GM12892 (cell line): ENCODE measurements at regions not wholly inside any gene's neighbourhood (a gene's known extent, or its start where the extent isn't known, plus 50 kb on each side); places are given as distances from the start of the nearest gene placed in this dataset.
"Not testable (repeated sequence)": the region's sequence is repeated elsewhere in the genome, so short reads cannot be mapped to it uniquely, and the experiment has no call there.

Experiments
- DNase-seq: peaks from one replicate; pipeline ENCODE4 v3.0.0; 2011; ENCODE audit not compliant: insufficient read length
- FAIRE-seq: peaks from 2 replicates; lab custom pipeline; 2011; peaks lifted over from hg19 to GRCh38; lab: Jason Lieb, UNC
- POLR2A ChIP-seq: IDR thresholded peaks from 2 replicates; pipeline ENCODE4 v1.6.1; 2011; ENCODE audit warnings: low read depth, low read length, control low read depth
- POLR2AphosphoS5 ChIP-seq: IDR thresholded peaks from 2 replicates; pipeline ENCODE4 v1.6.1; 2011; ENCODE audit warnings: low read depth, low read length, control low read depth
- TAF1 ChIP-seq: IDR thresholded peaks from 2 replicates; pipeline ENCODE4 v1.6.1; 2011; ENCODE audit warnings: low read depth, mild to moderate bottlenecking, control low read depth, low read length, borderline replicate concordance

DNA sequence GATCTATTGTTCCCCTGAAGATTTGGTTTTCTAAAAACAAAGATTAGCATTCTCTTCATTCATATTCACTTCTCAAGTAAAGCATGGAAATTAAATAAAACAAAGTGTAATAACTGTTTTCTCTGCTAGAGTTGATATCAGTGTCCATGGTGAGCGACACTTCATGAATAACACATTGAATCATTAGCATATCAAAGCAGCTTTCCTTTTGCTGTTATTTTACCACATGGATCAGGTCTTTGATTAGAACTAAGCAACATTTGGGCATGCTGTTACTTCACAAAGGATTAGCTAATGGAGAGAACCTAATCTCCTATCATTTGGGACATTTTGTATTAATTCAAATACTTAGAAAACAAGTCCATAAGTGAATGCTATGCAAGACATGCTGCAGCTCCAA, 368.8 kb upstream of the CDH19 start:
- DNase-seq (no peak), FAIRE-seq (no peak)
- TF ChIP-seq POLR2A (no peak), POLR2AphosphoS5 (no peak), TAF1 (no peak)

DNA sequence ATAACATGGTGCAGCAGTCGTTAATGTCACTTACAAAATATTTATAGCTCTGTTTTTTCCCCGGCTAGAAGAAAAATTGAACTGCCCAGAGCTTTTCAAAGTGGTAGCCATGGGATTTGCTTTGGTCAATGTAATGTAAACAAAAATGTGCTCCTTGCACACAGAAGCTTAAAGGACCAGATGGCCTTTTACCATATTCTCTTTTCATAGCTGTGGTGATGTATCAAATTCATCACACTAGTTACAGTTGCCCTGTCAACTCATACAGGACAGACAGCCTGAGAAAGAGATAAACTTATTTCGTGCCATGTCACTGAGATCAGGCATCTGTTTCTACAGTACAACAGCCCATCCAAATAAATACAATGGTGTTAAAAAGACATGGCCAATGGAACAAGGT, 368.1 kb upstream of the CDH19 start:
- no peak for FAIRE-seq
- DNase-seq = no peak
- TF ChIP-seq TAF1 = no peak
- TF ChIP-seq POLR2A = no peak
- no peak for TF ChIP-seq POLR2AphosphoS5

- TF ChIP-seq TAF1 = no peak
- TF ChIP-seq POLR2AphosphoS5 = no peak
- no peak for TF ChIP-seq POLR2A
- FAIRE-seq (no peak), DNase-seq (no peak)
These were observed 362.3 kb upstream of the CDH19 start for GRCh38 chr18:66966171-66966570.

DNA sequence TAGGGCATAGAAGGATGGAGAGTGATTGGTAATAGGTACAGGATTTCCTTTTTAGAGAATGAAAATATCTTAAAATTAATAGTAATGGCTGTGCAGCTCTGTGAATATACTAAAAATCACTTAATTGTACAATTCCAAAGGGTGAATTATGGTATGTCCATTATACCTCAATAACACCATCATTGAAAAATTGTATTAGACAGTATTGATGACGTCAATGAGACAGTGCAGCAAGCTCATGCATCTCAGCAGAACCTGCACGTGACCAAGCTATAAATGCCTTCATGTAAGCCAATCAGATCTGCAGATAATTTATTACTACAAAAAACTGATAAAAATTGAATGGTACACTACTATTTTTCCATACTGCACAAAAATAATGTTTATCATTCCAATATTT, 354.4 kb upstream of the CDH19 start:
- no peak for TF ChIP-seq POLR2AphosphoS5
- TF ChIP-seq TAF1 = no peak
- no peak for TF ChIP-seq POLR2A
- FAIRE-seq = no peak

DNA sequence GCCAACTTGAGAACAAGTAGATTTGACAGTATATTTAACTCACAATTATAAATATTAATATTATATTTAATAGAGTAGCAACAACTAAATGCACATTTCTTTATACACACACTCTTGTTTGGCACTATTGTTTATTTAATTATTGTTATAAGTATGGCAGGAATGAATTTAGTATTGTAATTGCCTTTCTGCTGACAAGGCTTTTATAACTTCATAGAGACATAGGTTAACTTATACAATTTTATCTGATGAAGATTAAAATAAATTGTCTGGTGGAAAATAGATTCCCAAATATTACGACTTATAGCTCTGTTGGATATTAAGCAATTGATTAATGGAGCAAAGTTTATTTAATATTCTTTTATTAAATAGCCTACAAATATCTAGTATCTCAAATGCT, 347.9 kb upstream of the CDH19 start:
- DNase-seq (no peak), FAIRE-seq (no peak)
- TF ChIP-seq POLR2A (no peak), TAF1 (no peak), POLR2AphosphoS5 (no peak)

More for the DNA sequence above, 354.4 kb upstream of the CDH19 start:
- DNase-seq = no peak

GRCh38 chr18:66949419-66949818, 345.5 kb upstream of the CDH19 start:
- TF ChIP-seq POLR2AphosphoS5 = no peak
- TF ChIP-seq POLR2A = no peak
- TF ChIP-seq TAF1 = no peak
- DNase-seq (no peak), FAIRE-seq (no peak)

DNA sequence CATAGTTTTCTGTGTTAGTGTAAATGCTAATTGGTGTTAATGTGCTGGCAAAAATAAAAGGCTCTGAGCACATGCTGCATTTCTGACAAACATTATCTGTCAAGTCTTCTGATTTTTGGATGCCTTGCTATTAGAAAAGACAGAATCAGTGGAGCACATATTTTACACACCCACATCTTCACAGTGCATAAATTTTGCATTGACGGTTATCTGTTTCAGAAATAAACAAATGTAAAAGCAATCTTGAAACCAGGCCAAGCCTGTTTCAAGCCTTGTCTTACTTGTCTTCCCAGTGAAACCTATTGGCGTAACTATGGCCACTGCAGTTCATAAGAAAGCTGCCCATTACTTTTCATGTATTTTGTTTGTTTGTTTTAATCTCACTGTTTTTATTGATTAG, 333.7 kb upstream of the CDH19 start:
- no peak for FAIRE-seq
- no peak for TF ChIP-seq TAF1
- no peak for TF ChIP-seq POLR2A
- no peak for TF ChIP-seq POLR2AphosphoS5
- DNase-seq = no peak

GRCh38 chr18:66931010-66931409, 327.1 kb upstream of the CDH19 start:
- no peak for FAIRE-seq
- DNase-seq = no peak
- TF ChIP-seq POLR2AphosphoS5 (no peak), TAF1 (no peak), POLR2A (no peak)

DNA sequence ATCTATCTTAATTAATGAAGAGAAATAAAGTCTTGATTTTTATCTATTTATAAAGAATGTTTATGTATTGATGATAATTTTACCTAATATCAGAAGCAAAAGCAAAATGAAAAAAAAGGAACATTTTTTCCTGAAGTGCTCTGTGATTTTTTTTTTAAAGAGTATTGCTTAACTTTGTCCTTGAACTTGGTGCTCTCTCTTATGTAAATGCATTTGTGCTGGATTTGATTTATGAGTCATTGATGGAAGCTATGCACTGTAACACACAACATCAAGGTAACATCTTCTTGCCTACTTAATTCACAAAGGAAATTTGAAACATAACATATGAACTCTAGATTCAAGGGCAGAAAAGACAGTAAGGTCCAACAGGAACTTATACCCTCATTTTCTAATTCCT, 312.9 kb upstream of the CDH19 start:
- TF ChIP-seq TAF1 (no peak), POLR2AphosphoS5 (no peak), POLR2A (no peak)
- no peak for FAIRE-seq
- DNase-seq = no peak

DNA sequence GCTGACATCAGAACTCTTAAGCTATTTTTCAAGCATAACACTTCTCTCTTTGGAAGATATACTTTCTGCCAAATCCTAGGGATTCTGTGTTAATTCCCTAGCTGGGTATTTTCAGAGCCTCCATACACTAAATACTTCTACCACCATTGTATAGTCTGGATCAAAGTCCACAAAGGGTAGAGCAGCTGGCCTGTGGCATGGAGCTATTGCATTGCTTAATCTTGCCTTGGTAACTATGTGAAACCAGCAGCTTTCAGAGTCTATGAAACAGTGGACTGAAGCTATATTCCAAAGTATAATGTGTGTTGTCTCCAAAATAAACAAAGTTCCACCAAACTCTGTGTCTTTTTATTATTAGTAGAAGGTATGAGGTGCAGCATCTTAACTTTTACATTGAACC, 296.9 kb upstream of the CDH19 start:
- TF ChIP-seq POLR2AphosphoS5 = no peak
- no peak for TF ChIP-seq TAF1
- no peak for FAIRE-seq
- DNase-seq = no peak

DNA sequence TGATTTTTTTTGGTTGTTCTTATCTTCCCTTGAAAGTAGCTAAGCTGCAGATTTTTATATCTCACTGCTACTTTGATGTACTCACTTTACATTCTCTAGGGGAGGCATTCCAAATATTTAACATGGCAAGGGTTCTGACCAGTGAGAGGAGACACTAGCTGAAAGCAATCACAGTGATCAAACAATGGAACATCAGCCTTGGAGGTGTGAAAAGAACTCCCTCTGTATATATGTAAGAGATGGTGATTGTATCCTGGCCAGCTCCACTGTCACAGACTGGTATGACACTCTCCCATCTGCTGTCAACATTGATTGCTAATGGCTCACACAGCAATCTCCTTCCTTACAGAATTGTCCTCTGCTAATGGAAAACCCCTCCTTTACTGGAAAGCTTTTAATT, 291.7 kb upstream of the CDH19 start:
- no peak for FAIRE-seq
- DNase-seq = no peak
- no peak for TF ChIP-seq TAF1
- no peak for TF ChIP-seq POLR2A
- TF ChIP-seq POLR2AphosphoS5 = no peak

- no peak for FAIRE-seq
- no peak for TF ChIP-seq POLR2AphosphoS5
- TF ChIP-seq POLR2A = no peak
- TF ChIP-seq TAF1 = no peak
- no peak for DNase-seq
These were observed 291.0 kb upstream of the CDH19 start for GRCh38 chr18:66894851-66895250.

DNA sequence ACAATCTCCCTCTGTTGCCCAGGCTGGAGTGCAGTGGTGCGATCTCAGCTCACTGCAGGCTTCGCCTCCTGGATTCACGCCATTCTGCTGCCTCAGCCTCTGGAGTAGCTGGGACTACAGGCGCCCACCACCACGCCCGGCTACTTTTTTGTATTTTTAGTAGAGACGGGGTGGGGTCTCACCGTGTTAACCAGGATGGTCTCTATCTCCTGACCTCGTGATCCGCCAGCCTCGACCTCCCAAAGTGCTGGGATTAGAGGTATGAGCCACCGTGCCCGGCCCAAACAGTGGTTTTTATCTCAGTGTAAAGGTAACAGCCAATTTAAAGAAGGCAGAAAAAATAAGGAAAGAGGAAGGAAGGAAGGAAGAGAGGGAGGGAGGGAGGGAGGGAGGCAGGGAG, 288.5 kb upstream of the CDH19 start:
- DNase-seq, FAIRE-seq: not testable (repeated sequence)
